Frontal cortex (tissue), 3 donors: ENCODE measurements at regions not wholly inside any gene's neighbourhood (a gene's known extent, or its start where the extent isn't known, plus 50 kb on each side); places are given as distances from the start of the nearest gene placed in this dataset.

Source experiments
- DNase-seq, 2 donors: peaks; one replicate each; pipeline ENCODE4 v3.0.0; 2012; ENCODE audit warnings: low spot score in 2 of 2
- FAIRE-seq: peaks from 2 replicates; lab custom pipeline; 2012; peaks lifted over from hg19 to GRCh38; lab: Jason Lieb, UNC
- donor health status: control.
- donor health status: control.
- donor health status: control.

GRCh38 chr2:128457716-128458115, 139.0 kb upstream of the HS6ST1 start:
- FAIRE-seq = no peak
- no peak for DNase-seq

GRCh38 chr2:128458505-128458904, 139.8 kb upstream of the HS6ST1 start:
- no peak for DNase-seq
- no peak for FAIRE-seq

GRCh38 chr2:128464456-128464855, 145.8 kb upstream of the HS6ST1 start:
- no peak for FAIRE-seq

GRCh38 chr2:128465246-128466170, 146.8 kb upstream of the HS6ST1 start:
- no peak for DNase-seq
- no peak for FAIRE-seq

More at GRCh38 chr2:128464456-128464855, 145.8 kb upstream of the HS6ST1 start:
- DNase-seq = no peak

- FAIRE-seq = no peak
- no peak for DNase-seq
These were observed 147.7 kb upstream of the HS6ST1 start for GRCh38 chr2:128466376-128466775.

GRCh38 chr2:128466776-128467175, 148.1 kb upstream of the HS6ST1 start:
- FAIRE-seq (no peak), DNase-seq (no peak)

GRCh38 chr2:128467321-128467969, 148.8 kb upstream of the HS6ST1 start:
- no peak for FAIRE-seq

GRCh38 chr2:128468186-128468920, 149.7 kb upstream of the HS6ST1 start:
- DNase-seq (no peak), FAIRE-seq (no peak)

More at GRCh38 chr2:128467321-128467969, 148.8 kb upstream of the HS6ST1 start:
- DNase-seq = no peak

- FAIRE-seq = no peak
- no peak for DNase-seq
These were observed 150.5 kb upstream of the HS6ST1 start for GRCh38 chr2:128469203-128469602.

- no peak for FAIRE-seq
These were observed 151.2 kb upstream of the HS6ST1 start for GRCh38 chr2:128469875-128470274.

GRCh38 chr2:128472789-128473174, 154.1 kb upstream of the HS6ST1 start:
- no peak for FAIRE-seq
- no peak for DNase-seq

More at GRCh38 chr2:128469875-128470274, 151.2 kb upstream of the HS6ST1 start:
- no peak for DNase-seq

GRCh38 chr2:128473175-128474035, 154.7 kb upstream of the HS6ST1 start:
- FAIRE-seq (no peak), DNase-seq (no peak)

GRCh38 chr2:128474036-128474955, 155.6 kb upstream of the HS6ST1 start:
- FAIRE-seq (no peak), DNase-seq (no peak)

- no peak for DNase-seq
- no peak for FAIRE-seq
These were observed 156.3 kb upstream of the HS6ST1 start for GRCh38 chr2:128474962-128475361.

GRCh38 chr2:128475427-128476211, 157.0 kb upstream of the HS6ST1 start:
- FAIRE-seq = no peak
- no peak for DNase-seq

- no peak for DNase-seq
- no peak for FAIRE-seq
These were observed 158.6 kb upstream of the HS6ST1 start for GRCh38 chr2:128477026-128477820.

GRCh38 chr2:128477891-128478290, 159.2 kb upstream of the HS6ST1 start:
- DNase-seq = no peak
- FAIRE-seq = no peak
